ENCODE measurements at regions not wholly inside any gene's neighbourhood (a gene's known extent, or its start where the extent isn't known, plus 50 kb on each side); places are given as distances from the start of the nearest gene placed in this dataset.

- DNase-seq (ENCODE audit: low read depth): no peak
- H3K4me3 ChIP-seq (ENCODE audit: control insufficient read depth, low read depth, low read length): no peak overlapping the region
- TF ChIP-seq CTCF (conservative IDR thresholded peaks at IDR 0.05; ENCODE audit: control insufficient read depth, insufficient read depth, low read depth, low read length): no peak
Observed at GRCh38 chr16:65717846-65718245, 596.0 kb upstream of the CDH11 start.

GRCh38 chr16:65716737-65717700 lies 595.2 kb upstream of the CDH11 start:
- no peak for DNase-seq (ENCODE audit: low read depth)
- H3K4me3 ChIP-seq (ENCODE audit: control insufficient read depth, low read depth, low read length): no peak overlapping the region
- TF ChIP-seq CTCF (conservative IDR thresholded peaks at IDR 0.05; ENCODE audit: control insufficient read depth, insufficient read depth, low read depth, low read length): no peak

- no peak for TF ChIP-seq CTCF (conservative IDR thresholded peaks at IDR 0.05; ENCODE audit: control insufficient read depth, insufficient read depth, low read depth, low read length)
- no peak overlapping the region for H3K4me3 ChIP-seq (ENCODE audit: control insufficient read depth, low read depth, low read length)
- DNase-seq (ENCODE audit: low read depth): no peak
Observed at GRCh38 chr16:65713181-65713808, 591.4 kb upstream of the CDH11 start.

- no peak for TF ChIP-seq CTCF (conservative IDR thresholded peaks at IDR 0.05; ENCODE audit: control insufficient read depth, insufficient read depth, low read depth, low read length)
- DNase-seq (ENCODE audit: low read depth): no peak
- no peak overlapping the region for H3K4me3 ChIP-seq (ENCODE audit: control insufficient read depth, low read depth, low read length)
Observed at GRCh38 chr16:65710107-65710506, 588.2 kb upstream of the CDH11 start.

- TF ChIP-seq CTCF (conservative IDR thresholded peaks at IDR 0.05; ENCODE audit: control insufficient read depth, insufficient read depth, low read depth, low read length): peak; percentile 49
- no peak overlapping the region for H3K4me3 ChIP-seq (ENCODE audit: control insufficient read depth, low read depth, low read length)
Observed at GRCh38 chr16:65704866-65705265, 583.0 kb upstream of the CDH11 start.

GRCh38 chr16:65702707-65703402 lies 581.0 kb upstream of the CDH11 start:
- H3K4me3 ChIP-seq (ENCODE audit: control insufficient read depth, low read depth, low read length): no peak overlapping the region
- no peak for DNase-seq (ENCODE audit: low read depth)
- TF ChIP-seq CTCF (conservative IDR thresholded peaks at IDR 0.05; ENCODE audit: control insufficient read depth, insufficient read depth, low read depth, low read length): no peak

More at GRCh38 chr16:65704866-65705265, 583.0 kb upstream of the CDH11 start:
- no peak for DNase-seq (ENCODE audit: low read depth)

All from fibroblast of mammary gland (primary cell).